GM12878 (cell line): ENCODE measurements at regions not wholly inside any gene's neighbourhood (a gene's known extent, or its start where the extent isn't known, plus 50 kb on each side); places are given as distances from the start of the nearest gene placed in this dataset.

Source experiments
- CTCF ChIP-seq, 3 experiments: IDR thresholded peaks in 2 of 3; conservative IDR thresholded peaks in 1 of 3; 2 replicates each; pipeline ENCODE4 v1.5.1; 2011; ENCODE audit warnings: low read depth in 3 of 3, low read length in 3 of 3, mild to moderate bottlenecking in 3 of 3, control low read depth in 2 of 3, moderate library complexity in 2 of 3, inconsistent platforms in 1 of 3, mixed read lengths in 1 of 3; ENCODE audit not compliant: control insufficient read depth in 2 of 3, insufficient read depth in 1 of 3; ENCODE audit errors: extremely low read depth in 1 of 3
- EZH2 ChIP-seq: IDR thresholded peaks from 2 replicates; pipeline ENCODE4 v1.6.1; 2012; ENCODE audit warnings: low read depth, mild to moderate bottlenecking, control low read depth, inconsistent platforms, low read length, borderline replicate concordance; ENCODE audit not compliant: control insufficient read depth
- NFIC ChIP-seq: IDR thresholded peaks from 2 replicates; pipeline ENCODE4 v1.6.1; 2012; ENCODE audit warnings: low read depth, mild to moderate bottlenecking, inconsistent platforms, low read length, moderate library complexity
- RFX5 ChIP-seq: IDR thresholded peaks from 2 replicates; pipeline ENCODE4 v1.6.1; 2011; ENCODE audit warnings: low read depth, low read length, improper control_type of control experiment
- YY1 ChIP-seq: IDR thresholded peaks from 2 replicates; pipeline ENCODE4 v1.6.1; 2011; ENCODE audit warnings: low read depth, mild to moderate bottlenecking, low read length

GRCh38 chr5:36802187-36802586 is 74.4 kb upstream of the NIPBL start:
- no peak for TF ChIP-seq YY1
- no peak for TF ChIP-seq RFX5
- TF ChIP-seq CTCF (IDR thresholded peaks at IDR 0.05 in 2 of 3, conservative IDR thresholded peaks at IDR 0.05 in 1 of 3; ENCODE audit: control insufficient read depth in 2 of 3, extremely low read depth in 1 of 3, insufficient read depth in 1 of 3, low read depth in 3 of 3, low read length in 3 of 3), result no peak
- no peak for TF ChIP-seq EZH2
- no peak for TF ChIP-seq NFIC
